22Rv1 (cell line): ENCODE measurements at regions not wholly inside any gene's neighbourhood (a gene's known extent, or its start where the extent isn't known, plus 50 kb on each side); places are given as distances from the start of the nearest gene placed in this dataset.

ENCODE experiments used
- CTCF ChIP-seq: fragments of 450-650 bp; IDR thresholded peaks from 2 replicates; pipeline ENCODE4 v1.5.1; 2017; ENCODE audit warnings: mild to moderate bottlenecking
- ZFX ChIP-seq: fragments of 450-650 bp; IDR thresholded peaks from 2 replicates; pipeline ENCODE4 v1.6.1; 2017; ENCODE audit warnings: antibody characterized with exemption, borderline replicate concordance

- TF ChIP-seq CTCF = no peak
- TF ChIP-seq ZFX = no peak
Observed at GRCh38 chr2:234625626-234626250, 128.9 kb upstream of the ARL4C start.
